ENCODE measurements at regions not wholly inside any gene's neighbourhood (a gene's known extent, or its start where the extent isn't known, plus 50 kb on each side); places are given as distances from the start of the nearest gene placed in this dataset.

- DNase-seq, result no peak
These were observed 143.1 kb upstream of the ZNF236 start for GRCh38 chr18:76679259-76679658.

GRCh38 chr18:76678248-76678647, 144.1 kb upstream of the ZNF236 start:
- DNase-seq, result no peak

- no peak for DNase-seq
These were observed 147.8 kb upstream of the ZNF236 start for GRCh38 chr18:76674596-76674995.

GRCh38 chr18:76673281-76674185, 148.8 kb upstream of the ZNF236 start:
- DNase-seq, result no peak

GRCh38 chr18:76672627-76673026, 149.7 kb upstream of the ZNF236 start:
- DNase-seq, result no peak

- no peak for DNase-seq
These were observed 151.6 kb upstream of the ZNF236 start for GRCh38 chr18:76670564-76671288.

- no peak for DNase-seq
These were observed 153.8 kb upstream of the ZNF236 start for GRCh38 chr18:76668546-76668945.

GRCh38 chr18:76668119-76668518, 154.2 kb upstream of the ZNF236 start:
- DNase-seq, result no peak

GRCh38 chr18:76667603-76668002, 154.8 kb upstream of the ZNF236 start:
- no peak for DNase-seq

- DNase-seq, result no peak
These were observed 159.7 kb upstream of the ZNF236 start for GRCh38 chr18:76662626-76663025.

GRCh38 chr18:76660571-76661192, 161.7 kb upstream of the ZNF236 start:
- DNase-seq, result no peak

GRCh38 chr18:76658627-76659026, 163.6 kb upstream of the ZNF516 start:
- no peak for DNase-seq

GRCh38 chr18:76657911-76658470, 162.9 kb upstream of the ZNF516 start:
- DNase-seq, result no peak

GRCh38 chr18:76656925-76657827, 162.1 kb upstream of the ZNF516 start:
- no peak for DNase-seq

- DNase-seq, result peak; percentile 6
These were observed 159.5 kb upstream of the ZNF516 start for GRCh38 chr18:76654577-76654976.

- no peak for DNase-seq
These were observed 152.3 kb upstream of the ZNF516 start for GRCh38 chr18:76647322-76647721.

GRCh38 chr18:76644580-76644979, 149.5 kb upstream of the ZNF516 start:
- no peak for DNase-seq

- no peak for DNase-seq
These were observed 149.0 kb upstream of the ZNF516 start for GRCh38 chr18:76643996-76644395.

- no peak for DNase-seq
These were observed 148.2 kb upstream of the ZNF516 start for GRCh38 chr18:76643199-76643598.

GRCh38 chr18:76640438-76640837, 145.4 kb upstream of the ZNF516 start:
- DNase-seq, result no peak

- no peak for DNase-seq
These were observed 139.5 kb upstream of the ZNF516 start for GRCh38 chr18:76634564-76634963.

- DNase-seq, result no peak
These were observed 138.7 kb upstream of the ZNF516 start for GRCh38 chr18:76633588-76634269.

Measured in NCI-H774 (cell line).